ENCODE measurements at regions not wholly inside any gene's neighbourhood (a gene's known extent, or its start where the extent isn't known, plus 50 kb on each side); places are given as distances from the start of the nearest gene placed in this dataset.

GRCh38 chr20:39132511-39132910, 170.4 kb downstream of the DHX35 start:
- no CpG with 5 or more reads among the region's 5 CpGs for WGBS, 2 donors (ENCODE audit: extremely low coverage in 2 of 2, insufficient read length in 2 of 2, insufficient replicate concordance in 1 of 2)
- Histone ChIP-seq H3K4me1 (ENCODE audit: control insufficient read depth in 2 of 2, insufficient read depth in 1 of 2, low read depth in 1 of 2, low read length in 2 of 2) (peaks cover 5 to 12% of the 10 kb centered on the region in 2 donors), H3K18ac (ENCODE audit: low read length) (peak overlapping the region; percentile 39), H3K79me1 (ENCODE audit: low read depth, low read length) (no peaks in the 10 kb centered on the region), H2AK5ac (ENCODE audit: low read depth, low read length) (no peak overlapping the region), H2BK15ac (ENCODE audit: low read length) (no peak overlapping the region), H4K91ac (ENCODE audit: low read depth, low read length, poor library complexity) (no peak overlapping the region), H3K36me3 (replicated peaks in 1 of 2; ENCODE audit: control insufficient read depth in 2 of 2, insufficient read depth in 2 of 2, low read length in 2 of 2) (no peaks in the 10 kb centered on the region), H3K14ac (ENCODE audit: low read length) (no peak overlapping the region), H3K4ac (ENCODE audit: low read length) (no peak overlapping the region), H3K23ac (ENCODE audit: low read depth, low read length, poor library complexity) (no peak overlapping the region), H3K9ac (ENCODE audit: low read depth, low read length, poor library complexity) (no peak overlapping the region), H3K27ac (replicated peaks; ENCODE audit: low read length) (no peak overlapping the region), H3K9me3 (replicated peaks in 1 of 2; ENCODE audit: control insufficient read depth in 2 of 2, insufficient read depth in 1 of 2, low read depth in 1 of 2, low read length in 2 of 2) (no peaks in the 10 kb centered on the region), H2BK5ac (ENCODE audit: low read length) (no peak overlapping the region), H3K27me3 (ENCODE audit: control insufficient read depth in 3 of 3, insufficient read depth in 3 of 3, low read depth in 1 of 3, low read length in 3 of 3) (peaks cover 0 to 9% (median 0%) of the 10 kb centered on the region in 3 experiments), H2BK120ac (ENCODE audit: low read depth, low read length) (no peak overlapping the region), H2BK12ac (ENCODE audit: low read length) (no peak overlapping the region), H4K8ac (ENCODE audit: low read depth, low read length) (no peak overlapping the region), H3K4me2 (ENCODE audit: insufficient read depth, low read length, poor library complexity, severe bottlenecking) (no peak overlapping the region), H3K4me3 (ENCODE audit: low read length in 2 of 2) (no peak overlapping the region), H2AFZ (ENCODE audit: low read length) (no peak overlapping the region)
- no peak for DNase-seq (ENCODE audit: low spot score)

DNA sequence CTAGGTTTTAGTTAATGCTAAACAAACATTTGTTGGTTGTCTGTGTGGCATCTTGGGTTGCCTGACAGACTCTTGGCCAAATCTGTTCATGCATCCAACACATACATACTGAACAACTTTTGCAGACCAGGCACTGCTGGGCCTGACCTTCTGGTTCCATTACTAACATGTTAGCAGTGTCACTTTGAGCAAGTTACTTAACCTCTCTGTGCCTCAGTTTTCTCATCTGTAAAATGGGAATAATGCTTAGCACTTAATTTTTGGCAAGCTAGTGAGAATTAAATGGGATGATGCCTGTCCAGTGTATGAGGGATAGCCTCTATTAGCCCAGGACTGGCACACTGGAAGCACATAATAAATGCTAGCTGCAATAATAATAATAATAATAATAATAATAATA, 169.9 kb downstream of the DHX35 start:
- Histone ChIP-seq H3K79me1 (ENCODE audit: low read depth, low read length) (no peaks in the 10 kb centered on the region), H3K36me3 (replicated peaks in 1 of 2; ENCODE audit: control insufficient read depth in 2 of 2, insufficient read depth in 2 of 2, low read length in 2 of 2) (no peaks in the 10 kb centered on the region)
- no peak for DNase-seq (ENCODE audit: low spot score)

DNA sequence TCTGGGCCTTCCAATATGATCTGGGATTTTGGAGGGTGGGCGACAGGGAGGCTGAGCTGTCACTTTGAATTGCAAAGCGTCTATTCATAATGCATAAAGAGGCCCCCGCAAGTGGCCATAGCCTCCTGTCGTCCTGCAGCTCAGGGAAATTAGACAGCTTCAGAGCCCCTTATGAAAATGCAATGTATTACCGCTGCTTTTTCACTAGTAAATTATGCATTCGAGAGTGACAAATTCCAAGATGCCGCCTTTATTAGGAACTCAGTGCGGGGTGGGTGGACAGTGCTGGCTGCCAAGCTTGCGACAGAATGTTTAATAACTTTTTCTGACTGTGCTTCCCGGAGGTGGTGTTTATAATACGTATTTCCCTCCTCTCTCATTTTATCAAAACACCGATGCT, 168.5 kb downstream of the DHX35 start:
- H3K4me1 ChIP-seq (ENCODE audit: control insufficient read depth in 2 of 2, insufficient read depth in 1 of 2, low read depth in 1 of 2, low read length in 2 of 2), result peaks cover 0 to 5% of the 10 kb centered on the region in 2 donors
- no peak overlapping the region for H3K4me2 ChIP-seq (ENCODE audit: insufficient read depth, low read length, poor library complexity, severe bottlenecking)
- no peaks in the 10 kb centered on the region for H3K9me3 ChIP-seq (replicated peaks in 1 of 2; ENCODE audit: control insufficient read depth in 2 of 2, insufficient read depth in 1 of 2, low read depth in 1 of 2, low read length in 2 of 2)
- H2BK12ac ChIP-seq (ENCODE audit: low read length), result no peak overlapping the region
- H3K23ac ChIP-seq (ENCODE audit: low read depth, low read length, poor library complexity), result no peak overlapping the region
- WGBS, 2 donors (ENCODE audit: extremely low coverage in 2 of 2, insufficient read length in 2 of 2, insufficient replicate concordance in 1 of 2), result no CpG with 5 or more reads among the region's 12 CpGs
- H3K27me3 ChIP-seq (ENCODE audit: control insufficient read depth in 3 of 3, insufficient read depth in 3 of 3, low read depth in 1 of 3, low read length in 3 of 3), result no peaks in the 10 kb centered on the region
- no peak overlapping the region for H3K4ac ChIP-seq (ENCODE audit: low read length)
- H2BK15ac ChIP-seq (ENCODE audit: low read length), result no peak overlapping the region
- no peak overlapping the region for H3K18ac ChIP-seq (ENCODE audit: low read length)
- no peak overlapping the region for H4K91ac ChIP-seq (ENCODE audit: low read depth, low read length, poor library complexity)
- DNase-seq (ENCODE audit: low spot score), result no peak
- H2AFZ ChIP-seq (ENCODE audit: low read length), result peak overlapping the region; percentile 67
- no peak overlapping the region for H3K27ac ChIP-seq (replicated peaks; ENCODE audit: low read length)
- H3K9ac ChIP-seq (ENCODE audit: low read depth, low read length, poor library complexity), result no peak overlapping the region
- no peak overlapping the region for H2AK5ac ChIP-seq (ENCODE audit: low read depth, low read length)
- H2BK120ac ChIP-seq (ENCODE audit: low read depth, low read length), result no peak overlapping the region
- H2BK5ac ChIP-seq (ENCODE audit: low read length), result no peak overlapping the region
- no peak overlapping the region for H3K14ac ChIP-seq (ENCODE audit: low read length)
- no peaks in the 10 kb centered on the region for H3K36me3 ChIP-seq (replicated peaks in 1 of 2; ENCODE audit: control insufficient read depth in 2 of 2, insufficient read depth in 2 of 2, low read length in 2 of 2)
- H3K79me1 ChIP-seq (ENCODE audit: low read depth, low read length), result no peaks in the 10 kb centered on the region
- H4K8ac ChIP-seq (ENCODE audit: low read depth, low read length), result no peak overlapping the region
- no peak overlapping the region for H3K4me3 ChIP-seq (ENCODE audit: low read length in 2 of 2)

More for the DNA sequence above, 169.9 kb downstream of the DHX35 start:
- H3K27me3 ChIP-seq (ENCODE audit: control insufficient read depth in 3 of 3, insufficient read depth in 3 of 3, low read depth in 1 of 3, low read length in 3 of 3), result peaks cover 0 to 5% (median 0%) of the 10 kb centered on the region in 3 experiments
- H2AK5ac ChIP-seq (ENCODE audit: low read depth, low read length), result no peak overlapping the region
- H3K23ac ChIP-seq (ENCODE audit: low read depth, low read length, poor library complexity), result no peak overlapping the region
- no peak overlapping the region for H3K4me3 ChIP-seq (ENCODE audit: low read length in 2 of 2)
- no peak overlapping the region for H4K91ac ChIP-seq (ENCODE audit: low read depth, low read length, poor library complexity)
- no peak overlapping the region for H3K4ac ChIP-seq (ENCODE audit: low read length)
- H3K9me3 ChIP-seq (replicated peaks in 1 of 2; ENCODE audit: control insufficient read depth in 2 of 2, insufficient read depth in 1 of 2, low read depth in 1 of 2, low read length in 2 of 2), result no peaks in the 10 kb centered on the region
- H3K14ac ChIP-seq (ENCODE audit: low read length), result no peak overlapping the region
- H3K4me2 ChIP-seq (ENCODE audit: insufficient read depth, low read length, poor library complexity, severe bottlenecking), result no peak overlapping the region
- no peak overlapping the region for H2BK12ac ChIP-seq (ENCODE audit: low read length)
- H3K9ac ChIP-seq (ENCODE audit: low read depth, low read length, poor library complexity), result no peak overlapping the region
- H2BK15ac ChIP-seq (ENCODE audit: low read length), result no peak overlapping the region
- H3K4me1 ChIP-seq (ENCODE audit: control insufficient read depth in 2 of 2, insufficient read depth in 1 of 2, low read depth in 1 of 2, low read length in 2 of 2), result peaks cover 5 to 10% of the 10 kb centered on the region in 2 donors
- H2BK5ac ChIP-seq (ENCODE audit: low read length), result no peak overlapping the region
- no peak overlapping the region for H3K18ac ChIP-seq (ENCODE audit: low read length)
- no peak overlapping the region for H4K8ac ChIP-seq (ENCODE audit: low read depth, low read length)
- H3K27ac ChIP-seq (replicated peaks; ENCODE audit: low read length), result no peak overlapping the region
- no peak overlapping the region for H2BK120ac ChIP-seq (ENCODE audit: low read depth, low read length)
- H2AFZ ChIP-seq (ENCODE audit: low read length), result no peak overlapping the region

DNA sequence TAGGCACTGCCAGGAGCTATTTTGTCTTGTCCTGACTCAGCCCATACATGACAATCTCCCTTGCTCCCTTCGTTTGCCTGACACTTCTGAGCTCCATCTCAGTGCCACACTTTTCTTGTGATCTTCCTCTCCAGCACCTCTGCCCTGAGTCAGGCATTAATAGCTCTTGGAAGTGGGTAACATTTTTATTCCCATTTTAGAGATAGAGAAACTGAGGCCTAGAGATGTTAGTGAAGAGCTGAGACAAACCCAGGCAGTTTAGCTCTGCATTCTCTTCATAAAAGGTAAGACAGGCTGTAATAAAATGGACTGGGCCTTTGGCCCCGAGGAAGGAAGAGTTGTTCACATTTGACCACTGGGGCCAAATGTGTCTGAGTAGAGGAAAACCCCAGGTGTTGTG, 167.4 kb downstream of the DHX35 start:
- Histone ChIP-seq H3K27ac (replicated peaks; ENCODE audit: low read length) (no peak overlapping the region), H4K91ac (ENCODE audit: low read depth, low read length, poor library complexity) (no peak overlapping the region), H3K4me3 (ENCODE audit: low read length in 2 of 2) (no peak overlapping the region), H3K36me3 (replicated peaks in 1 of 2; ENCODE audit: control insufficient read depth in 2 of 2, insufficient read depth in 2 of 2, low read length in 2 of 2) (no peaks in the 10 kb centered on the region), H4K8ac (ENCODE audit: low read depth, low read length) (no peak overlapping the region), H3K4me2 (ENCODE audit: insufficient read depth, low read length, poor library complexity, severe bottlenecking) (no peak overlapping the region), H2BK120ac (ENCODE audit: low read depth, low read length) (no peak overlapping the region), H3K27me3 (ENCODE audit: control insufficient read depth in 3 of 3, insufficient read depth in 3 of 3, low read depth in 1 of 3, low read length in 3 of 3) (no peaks in the 10 kb centered on the region), H2AK5ac (ENCODE audit: low read depth, low read length) (no peak overlapping the region), H3K4ac (ENCODE audit: low read length) (no peak overlapping the region), H3K14ac (ENCODE audit: low read length) (no peak overlapping the region), H3K79me1 (ENCODE audit: low read depth, low read length) (no peaks in the 10 kb centered on the region), H3K4me1 (ENCODE audit: control insufficient read depth in 2 of 2, insufficient read depth in 1 of 2, low read depth in 1 of 2, low read length in 2 of 2) (peaks cover 0 to 5% of the 10 kb centered on the region in 2 donors), H3K18ac (ENCODE audit: low read length) (no peak overlapping the region), H2BK15ac (ENCODE audit: low read length) (no peak overlapping the region), H3K9ac (ENCODE audit: low read depth, low read length, poor library complexity) (no peak overlapping the region), H3K9me3 (replicated peaks in 1 of 2; ENCODE audit: control insufficient read depth in 2 of 2, insufficient read depth in 1 of 2, low read depth in 1 of 2, low read length in 2 of 2) (no peaks in the 10 kb centered on the region), H2BK5ac (ENCODE audit: low read length) (no peak overlapping the region), H3K23ac (ENCODE audit: low read depth, low read length, poor library complexity) (no peak overlapping the region), H2AFZ (ENCODE audit: low read length) (no peak overlapping the region), H2BK12ac (ENCODE audit: low read length) (no peak overlapping the region)
- DNase-seq (ENCODE audit: low spot score), result no peak
- WGBS, 2 donors (ENCODE audit: extremely low coverage in 2 of 2, insufficient read length in 2 of 2, insufficient replicate concordance in 1 of 2), result no CpG with 5 or more reads among the region's 2 CpGs

Data from neuronal stem cell (in vitro differentiated cells).